HEK293T (cell line): ENCODE measurements at regions not wholly inside any gene's neighbourhood (a gene's known extent, or its start where the extent isn't known, plus 50 kb on each side); places are given as distances from the start of the nearest gene placed in this dataset.

ENCODE experiments used
- BHLHE40 ChIP-seq: fragments of 450-650 bp; IDR thresholded peaks from 2 replicates; pipeline ENCODE4 v1.6.1; 2016; ENCODE audit warnings: mild to moderate bottlenecking, moderate library complexity, borderline replicate concordance
- LEF1 ChIP-seq: fragments of 450-650 bp; IDR thresholded peaks from 2 replicates; pipeline ENCODE4 v1.6.1; 2017; ENCODE audit warnings: mild to moderate bottlenecking, borderline replicate concordance
- SP1 ChIP-seq: fragments of 450-650 bp; IDR thresholded peaks from 2 replicates; pipeline ENCODE4 v1.6.1; 2017
- TARDBP ChIP-seq: fragments of 450-650 bp; IDR thresholded peaks from 2 replicates; pipeline ENCODE4 v1.6.1; 2016

GRCh38 chr2:40967451-40967850 lies 515.6 kb upstream of the SLC8A1 start:
- TF ChIP-seq LEF1 = no peak
- no peak for TF ChIP-seq TARDBP
- TF ChIP-seq SP1 = no peak
- TF ChIP-seq BHLHE40 = no peak
